Tibial nerve (tissue), 4 donors: ENCODE measurements at regions not wholly inside any gene's neighbourhood (a gene's known extent, or its start where the extent isn't known, plus 50 kb on each side); places are given as distances from the start of the nearest gene placed in this dataset.

Source experiments
- DNase-seq, 2 donors: peaks; one replicate each; pipeline ENCODE4 v3.0.0-alpha.2; 2019; ENCODE audit warnings: low spot score in 2 of 2
- H3K27ac ChIP-seq, 4 donors: fragments of 200-600 bp; sonication (generic) in 3 of 4; one replicate each; pipeline ENCODE4 v1.5.1; 2017 to 2019; ENCODE audit warnings: mild to moderate bottlenecking in 1 of 4
- H3K27me3 ChIP-seq, 2 donors: fragments of 200-600 bp; sonication (generic) in 1 of 2; one replicate each; pipeline versions ENCODE4 v1.5.1 to v1.6.0; 2017 to 2019
- H3K36me3 ChIP-seq, 3 donors: fragments of 200-600 bp; sonication (generic); one replicate each; pipeline ENCODE4 v1.5.1; 2018 to 2019
- H3K4me1 ChIP-seq, 4 donors: fragments of 200-600 bp; sonication (generic) in 3 of 4; one replicate each; pipeline ENCODE4 v1.5.1; 2017 to 2019
- H3K4me3 ChIP-seq, 4 donors: fragments of 200-600 bp; sonication (generic) in 3 of 4; one replicate each; pipeline ENCODE4 v1.5.1; 2017 to 2019; ENCODE audit warnings: mild to moderate bottlenecking in 1 of 4, moderate library complexity in 1 of 4
- H3K9me3 ChIP-seq, 4 donors: fragments of 200-600 bp; sonication (generic) in 3 of 4; one replicate each; pipeline ENCODE4 v1.5.1; 2017 to 2019
- CTCF ChIP-seq, 5 experiments: fragments of 200-600 bp in 3 of 5; fragments of 450-650 bp in 2 of 5; sonication (generic) in 3 of 5; IDR thresholded peaks; one replicate each; pipeline ENCODE4 v1.5.1; 2016 to 2019; ENCODE audit warnings: antibody characterized with exemption in 5 of 5, mild to moderate bottlenecking in 3 of 5, moderate library complexity in 2 of 5
- EP300 ChIP-seq, 2 donors: sonication (generic); formaldehyde crosslinking; IDR thresholded peaks; one replicate each; pipeline ENCODE4 v1.6.1; 2017; ENCODE audit warnings: antibody characterized with exemption in 2 of 2, mild to moderate bottlenecking in 1 of 2
- POLR2A ChIP-seq, 2 donors: fragments of 450-650 bp; IDR thresholded peaks; one replicate each; pipeline ENCODE4 v1.6.1; 2017; ENCODE audit warnings: antibody characterized with exemption in 2 of 2, mild to moderate bottlenecking in 2 of 2, moderate library complexity in 2 of 2
- WGBS, 2 donors: methylation state at CpG; one replicate each; pipeline ENCODE4 v1.1.5; 2018; 5-methylcytosine and 5-hydroxymethylcytosine counted together

DNA sequence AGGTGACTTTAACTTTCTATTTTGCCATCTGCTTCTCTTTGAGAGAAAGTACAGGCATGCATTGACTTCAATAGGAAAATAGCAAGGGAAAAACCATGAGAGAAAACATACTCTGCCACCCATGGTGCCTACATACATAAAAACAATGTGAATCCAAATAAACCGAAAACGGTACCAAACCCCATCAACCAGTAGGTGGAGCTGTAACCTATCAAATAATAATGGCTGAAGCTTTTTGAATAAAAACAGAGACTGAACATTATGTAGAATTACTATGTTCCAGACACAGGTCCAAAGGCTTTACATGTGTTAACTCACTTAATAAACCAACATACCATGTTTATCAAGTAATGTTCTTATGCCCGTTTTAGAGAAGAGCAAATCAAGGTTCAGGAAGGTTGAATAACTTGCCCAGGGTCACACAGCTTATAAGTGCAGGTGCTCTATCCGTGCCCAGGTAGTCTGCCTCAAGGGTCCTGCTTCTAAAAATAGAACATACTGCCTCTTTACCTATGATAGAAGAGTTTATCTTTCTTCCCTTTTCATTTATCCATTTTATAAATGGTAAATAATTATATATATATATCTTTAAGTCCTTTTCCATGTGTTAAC is 293.9 kb upstream of the SYT4 start:
- Histone ChIP-seq H3K4me1 (no peaks in the 10 kb centered on the region), H3K27me3 (no peaks in the 10 kb centered on the region), H3K4me3 (no peak overlapping the region), H3K9me3 (no peaks in the 10 kb centered on the region), H3K27ac (no peak overlapping the region), H3K36me3 (no peaks in the 10 kb centered on the region)
- 29 to 36% methylated on average over 4 of the region's 4 CpGs for WGBS, 2 donors
- DNase-seq, result peak in 1 of 2 donors; percentile 66
- TF ChIP-seq CTCF (IDR thresholded peaks at IDR 0.05), result peak; percentile 49 to 71 (median 60)
- TF ChIP-seq POLR2A (IDR thresholded peaks at IDR 0.05), result no peak

DNA sequence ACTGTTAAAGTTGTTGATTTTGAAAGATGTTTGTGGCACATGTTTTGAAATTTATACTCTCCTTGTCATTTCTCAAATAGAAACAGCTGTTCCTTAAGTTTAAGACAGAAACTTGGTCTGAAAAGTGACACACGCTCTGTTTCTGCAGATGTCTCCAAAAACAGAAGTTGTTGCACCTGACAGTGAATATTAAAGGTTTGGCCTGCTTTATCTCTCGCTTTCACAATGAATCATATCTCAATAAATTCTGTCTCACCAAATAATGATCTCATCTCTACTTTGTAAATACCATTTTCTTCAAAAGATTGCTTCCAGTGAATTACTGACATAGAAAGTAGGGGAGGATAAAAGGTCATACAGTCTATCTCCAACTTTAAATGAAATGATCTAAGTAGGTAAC is 294.9 kb upstream of the SYT4 start:
- 78 to 84% methylated on average over 2 of the region's 2 CpGs for WGBS, 2 donors
- no peak for TF ChIP-seq CTCF (IDR thresholded peaks at IDR 0.05)
- no peak for TF ChIP-seq POLR2A (IDR thresholded peaks at IDR 0.05)
- TF ChIP-seq EP300 (IDR thresholded peaks at IDR 0.05), result no peak
- H3K36me3 ChIP-seq, result no peaks in the 10 kb centered on the region

DNA sequence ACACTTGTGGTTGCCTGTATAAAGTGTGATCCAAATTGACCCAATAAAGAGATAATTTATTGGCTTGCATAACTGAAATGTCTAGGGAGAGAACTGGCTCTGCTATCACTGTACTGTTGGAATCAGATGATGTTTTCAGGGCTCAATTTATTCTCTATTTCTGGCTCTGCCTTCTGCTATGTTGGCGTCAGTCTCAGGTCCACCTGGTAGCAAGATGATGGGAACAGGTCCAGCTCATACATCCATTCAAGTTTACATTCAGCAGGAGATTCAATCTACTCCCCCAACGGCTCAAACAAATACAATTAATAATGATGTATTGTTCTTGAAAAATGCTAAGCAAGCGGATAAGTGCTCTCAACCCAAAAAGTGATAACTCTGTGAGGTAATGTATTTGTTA is 297.7 kb upstream of the SYT4 start:
- no peaks in the 10 kb centered on the region for H3K36me3 ChIP-seq
- no peaks in the 10 kb centered on the region for H3K9me3 ChIP-seq
- H3K27me3 ChIP-seq, result no peaks in the 10 kb centered on the region
- no peak for TF ChIP-seq EP300 (IDR thresholded peaks at IDR 0.05)
- TF ChIP-seq POLR2A (IDR thresholded peaks at IDR 0.05), result no peak
- TF ChIP-seq CTCF (IDR thresholded peaks at IDR 0.05), result no peak
- no peaks in the 10 kb centered on the region for H3K4me1 ChIP-seq
- no peak overlapping the region for H3K27ac ChIP-seq
- no peak for DNase-seq
- H3K4me3 ChIP-seq, result no peak overlapping the region
- WGBS, 2 donors, result 43 to 48% methylated on average over 3 of the region's 3 CpGs

More for the DNA sequence above, 294.9 kb upstream of the SYT4 start:
- Histone ChIP-seq H3K27ac (no peak overlapping the region), H3K27me3 (no peaks in the 10 kb centered on the region), H3K4me1 (no peaks in the 10 kb centered on the region), H3K9me3 (no peaks in the 10 kb centered on the region), H3K4me3 (no peak overlapping the region)
- DNase-seq, result no peak

DNA sequence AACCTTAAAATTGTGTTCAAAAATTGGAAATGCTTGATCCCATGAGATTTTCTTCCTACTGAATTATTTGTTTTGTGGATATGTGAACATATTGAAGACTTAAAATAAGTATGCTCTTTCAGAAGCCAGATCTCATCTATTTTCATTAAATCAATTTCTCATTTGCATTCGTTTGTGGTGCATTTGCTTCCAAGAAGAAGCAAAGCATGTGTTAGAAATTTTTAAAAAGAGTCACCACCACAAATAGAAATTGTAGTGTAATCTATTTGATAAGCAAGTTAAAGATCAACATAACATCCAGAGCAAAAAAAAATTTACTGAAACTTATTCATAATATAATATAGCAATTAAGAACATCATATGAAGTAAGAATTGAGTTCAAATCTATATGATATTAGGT is 300.9 kb upstream of the SYT4 start:
- WGBS, 2 donors, result 80 to 90% methylated on average over 1 of the region's 1 CpG
- Histone ChIP-seq H3K27me3 (no peaks in the 10 kb centered on the region), H3K9me3 (no peaks in the 10 kb centered on the region), H3K4me1 (peaks cover 0 to 5% (median 0%) of the 10 kb centered on the region in 4 donors), H3K36me3 (no peaks in the 10 kb centered on the region), H3K4me3 (no peak overlapping the region), H3K27ac (no peak overlapping the region)
- TF ChIP-seq EP300 (IDR thresholded peaks at IDR 0.05) (no peak), CTCF (IDR thresholded peaks at IDR 0.05) (no peak), POLR2A (IDR thresholded peaks at IDR 0.05) (no peak)
- no peak for DNase-seq

DNA sequence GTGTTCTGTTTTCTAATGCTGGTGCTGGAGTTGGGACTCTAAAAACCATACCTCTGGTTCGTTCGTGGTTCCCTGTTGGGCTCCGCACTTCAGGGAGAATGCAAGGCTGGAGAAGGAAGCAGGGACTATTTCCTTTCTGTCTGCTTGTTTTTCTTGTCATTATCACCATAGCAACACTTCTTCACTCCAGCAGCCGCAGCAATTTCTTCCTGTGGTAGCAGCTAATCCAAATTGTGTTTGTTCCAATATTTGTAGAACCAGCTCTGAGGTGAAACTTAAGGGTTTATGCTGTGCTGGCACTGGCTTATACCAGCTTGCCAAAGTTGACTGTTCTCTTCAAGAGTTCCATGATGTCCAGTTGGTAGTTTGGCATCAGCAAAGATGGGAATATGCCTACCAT is 301.4 kb upstream of the SYT4 start:
- H3K9me3 ChIP-seq, result no peaks in the 10 kb centered on the region
- no peak overlapping the region for H3K27ac ChIP-seq
- no peak for DNase-seq
- no peaks in the 10 kb centered on the region for H3K36me3 ChIP-seq
- no peak overlapping the region for H3K4me3 ChIP-seq
- peaks cover 0 to 5% (median 0%) of the 10 kb centered on the region in 4 donors for H3K4me1 ChIP-seq
- TF ChIP-seq POLR2A (IDR thresholded peaks at IDR 0.05) (no peak), EP300 (IDR thresholded peaks at IDR 0.05) (no peak), CTCF (IDR thresholded peaks at IDR 0.05) (no peak)
- no peaks in the 10 kb centered on the region for H3K27me3 ChIP-seq
- WGBS, 2 donors, result 47 to 54% methylated on average over 4 of the region's 4 CpGs
